GM12865 (cell line): ENCODE measurements at regions not wholly inside any gene's neighbourhood (a gene's known extent, or its start where the extent isn't known, plus 50 kb on each side); places are given as distances from the start of the nearest gene placed in this dataset.

ENCODE experiments used
- DNase-seq: peaks from one replicate; pipeline ENCODE4 v3.0.0; 2010; ENCODE audit warnings: low read depth
- H3K4me3 ChIP-seq: 2 replicates; pipeline ENCODE4 v1.5.1; 2011; ENCODE audit warnings: mild to moderate bottlenecking, low read depth, low read length, control low read depth
- CTCF ChIP-seq: IDR thresholded peaks from 2 replicates; pipeline ENCODE4 v1.5.1; 2011; ENCODE audit warnings: low read length, control low read depth, low read depth, inconsistent platforms; ENCODE audit not compliant: insufficient read depth; ENCODE audit errors: missing control alignments

- no peak for TF ChIP-seq CTCF
- H3K4me3 ChIP-seq = no peak overlapping the region
- no peak for DNase-seq
Measured at GRCh38 chrX:4936315-4936714, 1222.9 kb upstream of the PRKX start.

GRCh38 chrX:4935846-4936245, 1222.4 kb upstream of the PRKX start:
- DNase-seq = no peak
- H3K4me3 ChIP-seq = no peak overlapping the region
- TF ChIP-seq CTCF = no peak

GRCh38 chrX:4935401-4935800, 1222.0 kb upstream of the PRKX start:
- TF ChIP-seq CTCF = no peak
- no peak overlapping the region for H3K4me3 ChIP-seq
- no peak for DNase-seq

- H3K4me3 ChIP-seq = no peak overlapping the region
- no peak for TF ChIP-seq CTCF
- DNase-seq = no peak
Measured at GRCh38 chrX:4932790-4933189, 1219.3 kb upstream of the PRKX start.

- no peak for DNase-seq
- TF ChIP-seq CTCF = no peak
- H3K4me3 ChIP-seq = no peak overlapping the region
Measured at GRCh38 chrX:4930426-4930825, 1217.0 kb upstream of the PRKX start.

GRCh38 chrX:4925911-4926310, 1212.5 kb upstream of the PRKX start:
- H3K4me3 ChIP-seq = no peak overlapping the region
- DNase-seq = no peak
- TF ChIP-seq CTCF = no peak

- H3K4me3 ChIP-seq = no peak overlapping the region
- no peak for TF ChIP-seq CTCF
- DNase-seq = no peak
Measured at GRCh38 chrX:4909348-4909747, 1195.9 kb upstream of the PRKX start.
